ENCODE measurements at regions not wholly inside any gene's neighbourhood (a gene's known extent, or its start where the extent isn't known, plus 50 kb on each side); places are given as distances from the start of the nearest gene placed in this dataset.
"Not testable (repeated sequence)": the region's sequence is repeated elsewhere in the genome, so short reads cannot be mapped to it uniquely, and the experiment has no call there.

DNA sequence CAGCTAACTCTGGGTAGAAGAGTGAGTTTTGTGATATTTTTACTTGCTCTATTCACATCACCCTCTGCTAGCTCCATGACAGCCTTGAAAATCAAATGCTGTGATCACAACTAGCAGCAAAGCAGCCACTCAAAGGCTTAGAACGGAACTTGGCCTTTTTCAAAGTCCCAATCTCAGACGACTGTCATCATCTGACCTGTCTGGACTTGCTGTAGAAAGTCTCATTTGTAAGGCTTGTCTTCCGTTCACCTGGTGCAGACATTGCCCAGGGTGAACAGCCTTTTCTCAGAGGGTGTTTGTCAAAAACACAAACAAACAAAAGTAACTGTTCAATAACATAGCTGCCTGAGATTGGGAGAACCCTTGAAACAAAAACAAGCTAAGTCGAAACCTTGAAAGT is 458.9 kb upstream of the ADARB2 start:
- DNase-seq (ENCODE audit: low read depth in 2 of 2): no peak

DNA sequence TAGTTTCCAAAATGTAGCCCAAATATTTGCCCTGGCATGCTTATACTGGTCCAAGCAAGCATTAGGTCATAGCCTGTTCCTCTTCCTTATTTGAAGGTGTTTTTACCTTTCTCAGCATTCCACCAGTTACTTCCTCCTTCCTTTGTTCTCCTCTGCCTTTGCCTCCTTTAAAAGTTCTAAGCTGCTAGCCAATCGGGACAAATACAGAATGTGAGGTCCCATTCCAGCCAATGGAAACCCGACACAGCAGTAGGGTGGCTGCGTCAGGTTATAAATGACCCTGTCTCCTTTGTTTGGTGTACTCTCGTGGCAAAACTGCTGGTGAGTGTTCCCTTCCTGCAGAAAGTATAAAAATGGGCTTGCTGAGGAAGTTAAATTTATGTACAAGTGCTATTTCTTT is 452.0 kb upstream of the ADARB2 start:
- not testable (repeated sequence) for DNase-seq (ENCODE audit: low read depth in 2 of 2)

- no peak for DNase-seq (ENCODE audit: low read depth in 2 of 2)
These were observed 451.0 kb upstream of the ADARB2 start for GRCh38 chr10:2188371-2188770.

- DNase-seq (ENCODE audit: low read depth in 2 of 2): no peak
These were observed 436.0 kb upstream of the ADARB2 start for GRCh38 chr10:2173327-2173726.

- DNase-seq (ENCODE audit: low read depth in 2 of 2): no peak
These were observed 428.6 kb upstream of the ADARB2 start for GRCh38 chr10:2165771-2166460.

GRCh38 chr10:2150288-2150687 is 413.0 kb upstream of the ADARB2 start:
- no peak for DNase-seq (ENCODE audit: low read depth in 2 of 2)

GRCh38 chr10:2145926-2146478 is 408.7 kb upstream of the ADARB2 start:
- DNase-seq (ENCODE audit: low read depth in 2 of 2): no peak

- no peak for DNase-seq (ENCODE audit: low read depth in 2 of 2)
These were observed 408.2 kb upstream of the ADARB2 start for GRCh38 chr10:2145491-2145890.

- DNase-seq (ENCODE audit: low read depth in 2 of 2): no peak
These were observed 407.3 kb upstream of the ADARB2 start for GRCh38 chr10:2144584-2144983.

GRCh38 chr10:2143213-2143835 is 406.0 kb upstream of the ADARB2 start:
- no peak for DNase-seq (ENCODE audit: low read depth in 2 of 2)

DNA sequence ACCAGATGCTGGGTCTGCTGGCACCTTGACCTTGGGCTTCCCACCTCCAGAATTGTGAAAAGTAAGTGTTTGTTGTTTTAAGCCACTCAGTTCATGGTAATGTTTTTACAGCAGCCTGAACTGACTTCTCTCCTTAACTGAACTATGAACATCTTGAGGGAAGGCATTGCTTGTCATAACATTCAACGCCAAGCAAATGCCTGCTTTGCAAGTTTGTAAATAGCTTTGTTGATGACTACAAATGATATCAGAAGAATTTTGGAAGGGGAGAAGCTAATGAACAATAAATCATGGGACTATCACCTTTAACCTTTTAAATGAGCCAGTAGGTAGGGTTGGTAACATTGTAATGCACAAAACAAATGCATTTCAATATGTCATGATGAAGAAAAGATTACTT is 402.4 kb upstream of the ADARB2 start:
- no peak for DNase-seq (ENCODE audit: low read depth in 2 of 2)

DNA sequence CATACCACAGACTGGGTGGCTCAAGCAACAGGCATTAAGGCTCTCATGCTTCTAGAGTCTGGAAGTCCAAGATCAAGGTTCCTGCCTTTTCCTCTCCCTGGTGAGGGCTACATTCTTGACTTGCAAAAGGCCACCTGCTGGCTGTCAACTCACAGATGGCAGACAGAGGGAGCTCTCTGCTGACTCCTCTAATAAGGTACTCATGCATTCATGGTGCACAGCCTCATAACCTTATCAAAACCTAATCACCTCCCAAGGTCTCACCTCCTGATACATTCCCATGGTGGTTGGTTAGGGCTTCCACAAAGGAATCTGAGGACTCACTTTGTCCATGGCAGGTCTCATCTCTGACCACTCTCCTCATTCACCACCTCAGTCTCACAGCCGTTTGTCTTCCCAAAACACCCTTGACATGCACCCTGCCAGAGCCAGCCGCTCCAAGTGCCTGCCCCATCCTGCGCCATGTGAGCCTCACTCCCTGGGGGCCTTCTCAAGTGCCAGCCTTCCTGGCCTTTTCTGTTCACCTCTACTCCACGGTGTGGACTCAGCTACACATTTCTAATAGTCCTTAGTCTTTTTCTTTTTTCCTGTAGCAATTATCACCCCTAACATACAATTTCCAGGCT is 400.3 kb upstream of the ADARB2 start:
- no peak for DNase-seq (ENCODE audit: low read depth in 2 of 2)

DNA sequence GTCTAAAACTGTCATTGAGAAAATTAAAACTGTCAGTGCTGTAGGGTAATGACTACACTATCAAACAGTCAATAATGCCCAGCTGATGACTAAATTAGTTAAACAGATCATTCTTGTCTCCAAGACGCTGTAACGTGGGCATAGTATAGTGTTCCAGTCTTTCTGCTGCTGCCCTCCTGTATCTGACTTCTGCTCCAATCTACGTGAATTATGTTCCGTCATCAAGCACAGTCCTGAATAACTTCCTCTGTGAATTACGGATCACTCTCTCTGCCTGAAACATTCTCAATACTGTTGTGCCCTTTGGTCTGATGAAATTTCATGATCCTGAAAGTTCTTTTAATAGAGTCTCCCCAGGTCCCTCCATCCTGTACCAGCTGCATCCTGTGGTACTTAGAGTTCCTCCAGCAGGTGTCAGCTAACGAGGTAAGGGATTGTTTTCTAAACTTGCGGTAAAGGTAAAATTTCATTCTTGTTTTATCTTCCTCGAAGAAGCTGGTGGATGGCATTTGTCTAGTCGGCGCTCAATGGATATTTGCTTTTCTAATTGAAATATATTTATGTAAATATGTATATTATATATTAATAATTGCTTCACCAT is 393.5 kb upstream of the ADARB2 start:
- no peak for DNase-seq (ENCODE audit: low read depth in 2 of 2)

- DNase-seq (ENCODE audit: low read depth in 2 of 2): no peak
These were observed 391.7 kb upstream of the ADARB2 start for GRCh38 chr10:2128991-2129390.

GRCh38 chr10:2124135-2124534 is 386.8 kb upstream of the ADARB2 start:
- DNase-seq (ENCODE audit: low read depth in 2 of 2): no peak

GRCh38 chr10:2122431-2123124 is 385.3 kb upstream of the ADARB2 start:
- no peak for DNase-seq (ENCODE audit: low read depth in 2 of 2)

DNA sequence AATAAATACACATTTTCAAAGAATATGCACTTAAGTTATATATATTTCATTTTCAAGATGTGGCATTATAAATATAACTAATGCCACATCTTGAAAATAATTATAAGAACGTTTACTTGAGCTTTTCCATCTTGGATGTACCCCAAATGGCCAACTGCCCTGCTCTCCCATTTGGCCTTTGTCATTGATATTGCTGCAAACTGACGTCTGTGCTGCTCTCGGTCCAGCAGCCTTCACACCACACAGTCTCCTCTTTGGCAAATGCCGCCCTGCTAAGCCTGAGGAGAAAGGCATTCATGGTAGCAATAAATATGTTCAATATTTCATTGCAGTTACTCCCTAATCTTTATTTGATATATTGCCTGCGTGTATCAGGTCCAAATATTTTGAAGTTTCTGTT is 384.6 kb upstream of the ADARB2 start:
- DNase-seq (ENCODE audit: low read depth in 2 of 2): no peak

- no peak for DNase-seq (ENCODE audit: low read depth in 2 of 2)
These were observed 384.0 kb upstream of the ADARB2 start for GRCh38 chr10:2121315-2121714.

DNA sequence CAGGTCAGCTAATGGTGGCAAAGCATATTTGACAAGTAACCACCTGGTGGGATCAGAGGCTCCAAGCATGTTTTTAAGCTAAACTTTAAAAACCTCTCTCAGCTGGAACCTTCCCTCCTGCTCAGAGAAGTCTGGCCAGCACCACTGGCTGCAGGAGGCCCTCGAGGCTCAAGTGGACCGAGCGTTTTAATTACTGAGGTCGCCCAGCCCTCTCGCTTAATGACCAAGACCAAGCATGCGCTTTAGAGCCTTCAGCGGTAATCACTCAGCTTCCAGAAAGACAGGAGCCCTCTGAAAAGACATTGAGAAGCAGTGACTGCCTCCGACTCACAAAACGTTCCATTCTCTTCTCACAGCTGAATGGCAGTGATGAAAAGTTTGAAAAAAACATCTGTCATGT is 383.4 kb upstream of the ADARB2 start:
- DNase-seq (ENCODE audit: low read depth in 2 of 2): no peak

DNA sequence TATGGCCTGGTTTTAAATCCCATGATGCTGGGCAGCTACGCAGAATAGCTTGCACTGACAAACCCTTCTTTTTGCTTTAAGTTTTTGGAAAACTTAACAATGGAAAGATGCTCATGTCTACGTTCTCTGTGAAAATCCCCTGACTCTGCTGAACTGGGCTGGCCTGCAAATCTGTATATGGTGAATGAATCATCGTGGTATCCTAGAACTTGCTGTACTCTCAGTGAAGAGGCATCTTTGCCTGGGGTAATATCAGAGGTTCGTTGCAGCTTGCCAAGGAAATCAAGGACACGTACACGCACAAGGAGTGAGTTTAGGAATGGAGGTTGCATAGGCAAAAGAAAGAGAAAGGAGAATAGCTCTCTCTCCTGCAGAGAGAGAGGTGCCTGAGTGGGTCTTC is 382.0 kb upstream of the ADARB2 start:
- DNase-seq (ENCODE audit: low read depth in 2 of 2): no peak

DNA sequence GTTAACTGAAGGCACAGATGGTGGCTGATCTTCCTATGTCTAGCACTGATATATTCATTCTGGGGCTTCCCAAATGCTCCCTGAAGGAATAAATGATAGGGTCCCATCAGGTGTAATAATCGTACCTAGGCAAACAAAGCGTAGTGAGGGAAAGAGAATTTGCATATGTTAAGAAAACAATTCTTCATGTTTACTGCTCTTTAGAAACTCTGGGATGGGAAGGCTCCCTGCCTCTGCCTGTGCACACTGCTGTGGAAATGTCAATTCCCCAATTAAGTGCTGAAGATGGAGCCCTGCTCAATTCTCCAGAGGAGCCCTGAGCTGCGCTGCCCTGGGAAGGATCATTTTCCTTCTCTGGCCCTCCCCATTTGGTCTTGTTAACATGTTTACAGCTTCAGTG is 380.9 kb upstream of the ADARB2 start:
- DNase-seq (ENCODE audit: low read depth in 2 of 2): no peak

GRCh38 chr10:2117641-2118040 is 380.3 kb upstream of the ADARB2 start:
- DNase-seq (ENCODE audit: low read depth in 2 of 2): no peak

Measured in stimulated activated CD8-positive, alpha-beta memory T cell treated with anti-CD3 and anti-CD28 coated beads, Interleukin-2, amount 100 ng/mL, for 1 hour (primary cell).